ENCODE measurements at regions not wholly inside any gene's neighbourhood (a gene's known extent, or its start where the extent isn't known, plus 50 kb on each side); places are given as distances from the start of the nearest gene placed in this dataset.
"Not testable (repeated sequence)": the region's sequence is repeated elsewhere in the genome, so short reads cannot be mapped to it uniquely, and the experiment has no call there.

DNA sequence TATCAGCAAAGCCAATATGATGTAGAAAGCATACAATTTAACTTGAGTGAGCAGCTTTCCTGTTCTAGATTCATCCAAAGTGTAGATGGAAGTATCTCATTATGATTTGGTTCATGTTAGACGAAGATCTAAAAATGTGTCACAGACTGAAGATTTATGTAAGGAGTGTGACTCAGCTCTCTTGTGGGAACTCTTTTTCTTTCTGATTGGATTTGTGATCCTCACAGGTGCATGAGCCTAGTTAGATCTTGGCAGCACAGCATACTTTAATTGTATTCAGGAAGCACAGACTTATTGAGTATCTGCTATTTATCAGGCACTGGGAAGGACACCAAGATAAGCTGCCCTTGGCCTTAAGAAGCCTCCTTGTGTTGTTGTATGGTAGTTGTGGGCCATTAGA, 147.1 kb downstream of the C11orf91 start:
- no peak for DNase-seq

DNA sequence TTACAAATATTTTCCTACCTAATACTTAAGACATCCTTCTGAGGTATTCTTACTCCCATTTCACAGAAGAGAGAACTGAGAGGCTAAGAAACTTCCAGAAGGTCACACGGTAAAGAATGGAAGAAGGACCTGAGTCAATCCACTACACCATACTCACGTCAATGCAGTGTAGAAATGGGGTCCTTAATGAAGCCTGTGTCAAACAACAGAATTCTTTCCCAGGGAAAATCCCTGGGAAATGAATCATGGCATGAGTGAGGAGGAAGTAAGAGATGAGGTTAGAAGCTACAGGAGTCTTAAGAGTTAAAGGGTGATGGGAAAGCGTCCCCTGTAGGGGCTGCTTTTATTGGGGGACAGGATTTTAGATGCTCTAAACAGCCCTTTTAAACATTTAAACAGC, 147.9 kb downstream of the C11orf91 start:
- no peak for DNase-seq

DNA sequence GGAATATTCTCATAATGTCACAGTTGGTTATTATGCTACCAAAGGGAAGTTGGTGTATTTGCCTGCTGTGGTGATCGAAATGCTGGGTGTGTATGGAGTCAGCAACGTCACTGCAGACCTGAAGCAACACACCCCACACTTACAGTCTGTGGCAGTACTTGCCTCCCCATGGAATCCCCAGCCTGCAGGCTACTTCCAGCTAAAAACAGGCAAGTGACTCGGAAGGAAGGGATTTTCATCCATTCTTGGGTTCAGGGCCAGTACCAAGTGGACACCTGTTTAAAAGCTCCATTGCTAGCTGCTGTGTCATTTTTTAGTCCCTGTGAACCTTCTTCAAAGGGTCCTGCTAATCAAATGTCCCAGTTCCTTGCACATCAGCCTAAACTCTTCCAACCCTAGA, 149.6 kb downstream of the C11orf91 start:
- no peak for DNase-seq

DNA sequence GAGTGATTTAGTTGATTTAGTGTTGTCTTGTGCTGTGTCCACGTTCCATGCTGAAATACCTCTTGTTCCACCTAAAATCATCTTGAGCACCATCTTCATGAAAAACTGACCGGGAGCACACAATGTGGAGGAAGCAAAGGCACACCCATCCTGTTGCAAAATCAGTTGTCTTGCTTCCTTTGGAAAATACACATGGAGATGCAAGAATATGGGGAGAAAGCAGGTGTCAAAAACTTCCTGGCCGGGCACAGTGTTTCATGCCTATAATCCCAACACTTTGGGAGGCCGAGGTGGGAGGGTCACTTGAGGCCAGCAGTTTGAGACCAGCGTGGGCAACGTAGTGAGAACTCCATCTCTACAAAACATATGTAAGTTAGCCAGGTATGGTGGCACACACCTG, 151.1 kb downstream of the C11orf91 start:
- DNase-seq, result no peak

DNA sequence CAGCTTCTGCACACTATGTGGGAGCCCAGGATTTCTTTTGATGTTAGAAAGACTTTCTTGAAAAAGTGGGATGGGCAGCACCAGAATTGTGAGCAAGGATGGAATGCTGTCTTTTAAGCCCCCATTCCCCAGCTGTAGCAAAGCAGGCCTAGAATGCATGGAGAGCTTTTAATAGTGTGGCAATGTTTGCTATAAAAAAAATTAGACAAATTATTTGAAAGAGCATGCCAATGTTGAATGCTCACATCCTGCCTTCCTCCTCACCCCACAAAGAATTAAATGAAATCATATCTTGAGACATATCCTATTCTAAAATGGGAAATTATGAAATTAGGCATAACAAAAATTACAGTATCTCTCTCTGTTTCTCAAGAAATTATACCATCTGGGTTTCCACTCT, 154.7 kb downstream of the C11orf91 start:
- DNase-seq, result no peak

DNA sequence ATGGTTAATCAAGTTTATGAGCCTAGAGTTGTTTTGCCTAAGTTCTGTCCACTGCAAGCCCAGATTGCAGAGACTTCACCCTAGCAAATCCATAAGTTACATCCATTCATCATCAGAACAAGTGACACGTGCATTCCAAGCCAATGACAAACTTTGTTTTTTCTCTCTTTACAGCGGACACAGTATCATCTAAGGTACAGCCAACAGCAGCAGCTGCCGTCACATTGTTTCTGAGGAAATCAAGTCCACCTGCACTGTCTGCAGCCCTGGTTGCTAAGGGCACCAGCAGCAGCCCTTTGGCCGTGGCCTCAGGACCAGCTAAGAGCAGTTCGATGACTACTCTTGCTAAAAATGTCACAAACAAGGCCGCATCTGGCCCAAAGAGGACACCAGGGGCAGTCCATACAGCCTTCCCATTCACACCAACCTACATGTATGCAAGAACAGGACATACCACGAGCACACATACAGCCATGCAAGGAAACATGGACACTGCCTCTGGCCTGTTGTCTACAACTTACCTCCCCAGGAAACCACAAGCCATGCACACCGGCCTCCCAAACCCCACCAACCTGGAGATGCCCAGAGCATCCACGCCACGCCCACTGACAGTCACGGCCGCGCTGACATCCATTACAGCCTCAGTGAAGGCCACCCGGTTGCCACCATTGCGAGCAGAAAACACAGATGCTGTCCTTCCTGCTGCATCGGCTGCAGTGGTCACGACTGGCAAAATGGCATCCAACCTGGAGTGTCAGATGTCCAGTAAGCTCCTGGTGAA, 155.8 kb downstream of the C11orf91 start:
- no peak for DNase-seq

DNA sequence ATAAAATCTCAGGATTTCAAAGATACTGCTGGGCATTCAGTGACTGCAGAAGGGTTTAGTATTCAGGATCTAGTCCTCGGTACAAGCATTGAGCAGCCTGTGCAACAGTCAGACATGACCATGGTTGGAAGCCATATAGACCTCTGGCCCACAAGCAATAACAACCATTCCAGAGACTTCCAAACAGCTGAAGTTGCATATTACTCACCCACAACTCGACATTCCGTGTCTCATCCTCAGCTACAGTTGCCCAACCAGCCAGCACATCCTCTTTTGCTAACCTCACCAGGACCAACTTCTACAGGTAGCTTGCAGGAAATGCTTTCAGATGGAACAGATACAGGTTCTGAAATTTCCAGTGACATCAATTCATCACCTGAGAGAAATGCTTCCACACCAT, 156.8 kb downstream of the C11orf91 start:
- no peak for DNase-seq

DNA sequence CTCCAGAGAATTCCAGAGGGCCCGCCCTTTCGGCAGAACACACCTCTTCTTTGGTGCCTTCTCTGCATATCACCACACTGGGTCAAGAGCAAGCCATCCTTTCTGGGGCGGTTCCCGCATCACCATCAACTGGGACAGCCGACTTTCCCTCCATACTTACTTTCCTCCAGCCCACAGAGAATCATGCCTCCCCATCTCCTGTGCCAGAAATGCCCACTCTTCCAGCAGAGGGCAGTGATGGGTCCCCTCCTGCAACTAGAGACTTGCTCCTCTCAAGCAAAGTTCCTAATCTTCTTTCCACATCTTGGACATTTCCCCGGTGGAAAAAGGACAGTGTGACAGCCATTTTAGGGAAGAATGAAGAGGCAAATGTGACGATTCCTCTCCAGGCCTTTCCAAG, 157.7 kb downstream of the C11orf91 start:
- peak; percentile 57 for DNase-seq

DNA sequence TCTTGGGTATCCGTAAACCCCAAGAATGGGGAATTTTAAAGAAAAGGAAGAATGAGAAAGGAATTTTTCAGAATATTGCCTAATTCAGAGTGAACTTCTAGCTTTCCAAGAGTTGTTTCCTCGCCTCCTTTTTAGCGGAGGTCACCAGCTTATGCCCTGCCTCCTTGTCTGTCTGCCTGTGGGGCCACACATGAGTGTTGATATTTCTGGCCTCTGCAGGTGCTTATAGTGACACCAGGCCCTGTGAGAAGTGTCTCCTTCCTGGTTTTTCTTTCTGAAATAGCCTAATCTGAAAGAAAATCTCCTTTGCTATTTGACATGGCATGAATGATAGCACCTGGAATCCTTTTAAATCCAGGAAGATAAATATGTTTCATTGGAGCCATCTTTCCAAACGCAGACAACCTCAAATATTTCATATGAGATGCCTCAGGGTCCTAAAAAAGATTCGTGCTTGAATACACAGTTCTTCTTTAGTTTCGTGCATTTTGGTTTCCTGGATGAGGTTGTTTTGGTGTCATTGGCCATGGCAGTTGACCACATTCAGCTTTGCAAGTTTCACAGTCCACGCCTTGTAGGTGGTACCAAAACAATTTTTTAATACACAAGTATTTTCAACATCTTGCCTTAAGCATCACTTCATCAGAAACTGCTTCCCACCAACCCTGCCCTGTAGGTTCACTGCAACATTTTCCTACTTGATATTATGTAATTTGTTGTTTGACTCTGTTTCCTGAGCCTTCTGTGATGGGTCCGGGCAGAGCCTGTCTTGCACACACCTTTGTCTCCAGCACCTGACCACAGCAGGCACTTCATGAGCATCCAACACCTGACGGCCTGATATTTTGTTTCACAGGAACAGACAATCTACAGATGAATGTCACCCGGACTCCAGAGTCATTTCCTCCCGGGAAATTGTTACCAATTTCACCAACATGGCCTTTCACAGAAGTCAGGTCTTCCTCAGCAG, 159.4 kb downstream of the C11orf91 start:
- no peak for DNase-seq

DNA sequence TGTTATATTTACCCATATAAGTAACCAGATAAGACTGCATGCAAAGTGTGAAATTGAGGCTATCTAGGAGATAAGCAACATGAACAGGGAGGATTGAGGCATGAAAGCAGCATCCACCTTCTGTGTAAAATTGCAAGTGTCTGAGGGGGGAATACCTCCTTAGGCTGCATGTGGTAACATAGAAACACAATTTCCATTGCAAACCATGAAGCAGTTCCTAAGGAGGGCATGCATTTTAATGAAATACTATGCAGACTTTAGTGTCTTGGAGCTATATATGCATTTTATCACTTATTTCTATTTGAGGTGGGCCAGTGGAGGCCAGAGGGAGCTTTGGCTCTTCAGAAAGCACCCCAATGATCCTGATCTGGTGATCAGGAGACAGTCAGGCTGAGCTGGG, 160.2 kb downstream of the C11orf91 start:
- DNase-seq, result no peak

DNA sequence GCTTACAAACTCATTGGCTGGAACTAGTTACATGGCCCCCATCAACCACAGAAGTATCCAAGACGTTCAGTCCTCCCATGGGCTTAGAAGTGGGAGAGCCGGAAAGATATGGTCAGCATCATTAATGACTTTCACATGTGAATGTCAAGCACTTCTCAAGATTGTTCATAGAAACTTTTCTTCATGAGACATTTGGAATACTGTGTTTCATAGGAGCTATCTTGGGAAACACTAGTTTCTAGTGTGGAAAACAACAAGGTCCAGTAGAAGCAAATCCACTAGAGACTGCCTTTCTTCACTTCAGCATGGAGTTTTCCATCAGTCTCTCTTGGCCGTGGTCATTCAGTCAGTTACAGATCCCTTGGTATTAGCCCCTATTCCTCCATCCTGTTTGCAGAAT, 160.9 kb downstream of the C11orf91 start:
- DNase-seq, result no peak

DNA sequence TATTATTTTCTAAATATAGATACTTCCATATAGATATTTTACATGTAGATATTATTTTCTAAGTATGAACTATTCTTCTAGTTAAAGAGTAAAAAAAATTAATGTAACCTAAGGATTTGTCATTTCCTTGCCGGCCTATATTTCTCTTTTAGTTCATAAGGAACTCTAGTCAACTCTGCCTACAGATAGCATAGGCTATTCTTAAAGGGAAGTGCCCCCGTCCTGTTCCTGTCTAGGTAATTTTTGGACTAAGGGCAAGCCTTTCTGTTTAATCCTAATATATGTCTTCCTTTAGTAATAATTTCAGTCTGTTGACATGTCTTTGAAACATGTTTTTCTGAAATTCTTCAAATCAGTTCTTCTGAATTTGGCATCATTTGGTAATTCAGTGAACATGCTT, 161.9 kb downstream of the C11orf91 start:
- DNase-seq, result no peak

DNA sequence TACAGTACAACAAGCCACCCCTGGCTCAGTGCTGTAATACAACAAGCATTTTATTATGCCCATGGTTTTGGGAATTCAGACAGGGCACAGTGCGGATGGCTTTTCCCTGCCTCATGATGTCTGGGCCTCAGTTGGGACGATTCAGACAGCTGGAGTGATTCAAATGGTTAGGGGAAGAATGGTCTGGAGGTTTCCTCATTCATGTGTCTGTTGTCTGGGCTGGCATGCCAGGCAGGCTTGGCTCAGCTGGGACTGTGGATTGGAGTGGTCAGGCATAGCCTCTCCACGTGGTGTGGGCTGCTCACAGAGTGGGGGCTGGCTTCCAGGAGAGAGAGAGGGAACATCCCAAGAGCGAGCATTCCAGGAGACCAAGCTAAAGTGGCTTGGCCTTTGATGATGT, 164.4 kb downstream of the C11orf91 start:
- no peak for DNase-seq

DNA sequence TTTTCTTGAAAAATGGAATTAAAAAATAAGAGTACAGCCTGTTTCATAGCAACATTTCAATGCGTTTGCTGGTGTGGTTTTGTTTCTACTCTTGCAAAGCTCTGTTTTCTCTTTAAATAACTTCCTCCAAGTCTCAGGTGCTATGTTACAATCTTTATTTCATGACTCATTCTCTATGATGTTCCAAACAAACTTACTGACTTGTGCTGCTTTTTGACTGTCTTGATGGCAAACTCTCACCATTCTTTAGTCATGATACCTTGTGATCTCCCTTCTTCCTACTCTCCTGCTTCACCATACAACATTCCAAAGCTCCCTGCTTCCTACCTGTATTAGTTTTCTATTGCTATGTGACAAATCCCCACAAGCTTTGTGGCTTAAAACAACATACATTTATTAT, 166.1 kb downstream of the C11orf91 start:
- DNase-seq, result no peak

DNA sequence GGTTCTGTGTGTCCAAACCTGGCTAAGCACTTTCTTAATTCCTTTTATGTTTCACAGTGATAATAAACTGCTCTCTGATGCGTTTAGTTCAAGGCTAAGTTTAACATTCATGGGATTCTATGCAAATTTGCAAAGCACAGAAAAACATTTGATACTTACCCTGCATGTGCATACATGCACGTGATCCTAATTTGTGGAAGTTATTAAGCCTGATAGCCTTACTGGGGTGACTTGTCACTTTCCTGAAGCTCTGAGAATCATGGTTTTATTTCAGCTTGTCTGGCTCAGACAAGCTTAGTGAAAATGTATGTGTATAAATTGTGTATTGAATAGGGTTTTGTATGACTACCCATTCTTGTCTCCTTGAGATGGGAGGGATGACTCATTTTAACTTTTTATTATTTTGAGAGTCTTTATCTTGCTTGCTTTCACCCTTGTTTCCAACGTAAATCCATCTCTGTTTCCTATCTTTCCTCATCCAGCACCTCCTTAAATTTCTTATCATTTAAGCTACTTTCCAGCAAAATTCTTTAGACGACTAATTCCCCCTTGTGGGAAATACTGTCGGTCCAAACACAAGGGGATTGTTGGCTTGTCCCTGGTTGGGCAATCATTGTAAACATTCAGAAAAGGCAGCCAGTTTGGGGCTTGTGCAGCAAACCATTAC, 167.1 kb downstream of the C11orf91 start:
- no peak for DNase-seq

DNA sequence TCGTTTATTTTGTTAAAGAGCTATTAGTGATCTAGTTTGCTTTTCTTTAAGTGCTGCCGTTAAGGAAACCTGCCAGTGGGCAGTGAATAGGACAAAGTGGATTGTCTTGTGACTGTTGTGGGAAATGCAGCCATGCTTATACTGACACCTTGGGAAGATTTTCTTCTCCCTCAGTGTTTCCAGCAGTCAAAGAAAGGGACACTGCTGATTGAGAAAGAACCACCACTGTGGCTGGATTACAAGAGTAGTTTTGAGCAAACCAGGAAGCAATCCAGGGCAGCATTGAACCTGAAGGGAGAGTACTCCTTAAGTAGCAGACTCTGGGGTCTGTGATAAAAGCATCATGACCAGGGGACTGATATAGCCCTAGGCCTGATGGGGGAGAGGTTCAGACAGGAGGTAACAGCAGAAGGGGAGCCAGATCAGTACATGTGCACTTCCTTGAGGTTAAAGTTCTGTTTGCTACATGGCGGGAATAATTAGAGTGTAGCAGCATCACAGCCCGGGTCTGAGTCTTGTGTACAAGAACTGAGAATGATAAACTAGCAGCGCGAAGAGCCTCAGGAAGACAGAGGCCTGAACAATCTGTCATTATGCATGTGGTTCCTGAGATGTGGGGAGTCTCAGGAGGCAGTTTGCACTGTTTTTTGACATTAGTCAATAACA, 167.8 kb downstream of the C11orf91 start:
- DNase-seq, result no peak

DNA sequence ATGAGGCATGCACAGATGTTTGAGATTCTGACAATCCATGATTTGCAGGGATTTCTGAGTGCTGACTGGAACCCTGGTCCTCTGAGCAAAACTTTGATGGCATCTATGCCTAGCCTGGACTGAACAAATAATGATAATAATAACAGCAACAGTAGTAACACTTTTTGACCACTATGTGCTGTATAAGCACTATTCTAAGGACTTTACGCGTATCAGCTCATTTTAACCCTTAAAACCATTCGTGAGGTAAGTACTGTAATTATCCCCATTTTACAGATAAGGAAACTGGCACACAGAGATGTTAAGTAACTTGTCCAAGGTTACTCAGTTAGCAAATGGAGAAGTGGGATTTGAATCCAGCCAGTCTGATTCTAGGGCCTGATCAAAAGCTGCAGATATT, 168.4 kb downstream of the C11orf91 start:
- no peak for DNase-seq

DNA sequence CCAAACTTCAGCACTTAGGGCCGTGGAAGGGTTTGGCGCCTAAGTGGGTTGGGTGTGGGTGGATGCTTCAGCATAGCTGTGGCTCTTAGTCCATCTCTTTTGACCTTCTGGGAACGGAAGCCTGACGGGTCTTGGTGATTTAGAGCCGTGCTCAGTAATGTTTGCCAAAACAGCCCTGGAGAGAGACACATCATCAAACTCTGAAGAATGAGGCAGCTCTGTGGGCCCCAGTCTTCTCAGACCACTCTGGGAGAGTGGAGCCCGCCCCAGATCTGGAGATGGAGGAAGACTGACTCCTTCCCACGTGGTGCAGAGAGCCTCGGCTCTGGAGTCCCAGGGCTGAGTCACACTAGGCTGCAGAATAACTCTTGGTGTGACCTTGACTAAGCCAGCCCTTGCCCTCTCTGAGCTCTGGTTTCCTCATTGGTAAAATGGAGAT, 168.9 kb downstream of the C11orf91 start:
- no peak for DNase-seq

DNA sequence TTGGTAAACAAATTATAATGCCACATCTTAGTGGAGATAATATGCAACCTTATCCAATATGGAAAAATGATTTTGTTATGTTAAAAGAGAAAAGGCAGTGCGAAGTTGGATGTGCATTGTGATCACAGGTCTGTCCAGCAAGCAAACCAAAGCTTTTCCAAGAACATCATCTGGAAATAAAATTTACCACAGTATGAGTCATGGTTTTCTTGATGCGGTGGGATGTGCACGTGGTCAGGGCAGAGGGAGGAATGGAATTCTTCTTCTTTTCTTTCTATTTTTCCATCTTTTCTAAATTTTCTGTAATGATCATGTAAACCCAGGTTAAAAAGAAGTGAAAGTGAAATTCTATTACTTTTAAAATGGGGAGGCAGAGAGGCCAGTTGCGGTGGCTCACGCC, 169.8 kb downstream of the C11orf91 start:
- DNase-seq, result no peak

DNA sequence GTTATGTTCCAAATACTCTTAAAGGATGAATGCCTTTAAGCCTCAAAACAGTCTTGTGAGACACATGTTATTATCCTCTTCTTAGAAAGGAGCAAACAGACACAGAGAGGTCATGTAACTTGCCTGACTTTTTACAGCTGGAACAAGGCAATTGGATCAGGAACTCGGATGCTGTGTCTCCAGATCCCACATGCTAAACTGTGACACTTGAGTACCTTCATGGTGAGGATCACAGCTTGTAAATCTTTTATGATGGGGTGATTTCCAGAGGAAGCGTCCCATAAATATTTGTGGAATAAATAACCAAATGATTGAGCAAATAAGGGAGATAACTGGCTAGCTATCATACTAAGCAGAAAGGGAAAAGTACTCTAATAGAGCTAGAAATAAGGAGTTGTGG, 171.2 kb downstream of the C11orf91 start:
- no peak for DNase-seq

DNA sequence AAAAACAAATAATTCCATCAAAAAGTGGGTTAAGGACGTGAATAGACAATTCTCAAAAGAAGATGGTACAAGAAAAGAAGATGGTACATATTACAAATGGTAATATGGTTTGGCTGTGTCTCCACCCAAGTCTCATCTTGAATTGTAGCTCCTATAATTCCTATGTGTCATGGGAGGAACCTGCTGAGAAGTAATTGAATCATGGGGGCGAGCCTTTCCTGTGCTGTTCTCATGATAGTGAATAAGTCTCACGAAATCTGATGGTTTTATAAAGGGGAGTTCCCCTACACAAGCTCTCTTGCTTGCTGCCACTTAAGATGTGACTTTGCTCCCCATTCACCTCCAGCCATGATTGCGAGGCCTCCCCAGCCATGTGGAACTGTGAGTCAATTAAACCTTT, 172.9 kb downstream of the C11orf91 start:
- DNase-seq, result not testable (repeated sequence)

DNA sequence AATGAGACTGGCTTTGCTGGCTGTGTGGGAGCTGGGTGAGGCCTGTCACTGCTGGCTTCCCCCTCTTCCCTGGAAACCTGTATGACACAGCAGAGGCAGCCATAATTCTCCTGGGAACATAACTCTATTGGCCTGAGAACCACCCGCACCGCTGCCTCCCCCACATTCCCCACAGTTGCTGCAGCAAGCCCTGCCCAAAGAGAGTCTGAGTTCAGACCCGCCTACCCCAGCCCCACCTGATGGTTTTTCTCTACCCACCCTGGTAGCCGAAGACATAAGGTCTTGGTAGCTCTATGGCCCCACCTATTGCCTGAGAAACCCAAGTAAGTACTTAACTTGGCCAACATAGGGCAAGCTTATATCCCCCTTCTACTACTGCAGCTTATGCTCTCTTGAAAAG, 174.8 kb downstream of the C11orf91 start:
- no peak for DNase-seq

DNA sequence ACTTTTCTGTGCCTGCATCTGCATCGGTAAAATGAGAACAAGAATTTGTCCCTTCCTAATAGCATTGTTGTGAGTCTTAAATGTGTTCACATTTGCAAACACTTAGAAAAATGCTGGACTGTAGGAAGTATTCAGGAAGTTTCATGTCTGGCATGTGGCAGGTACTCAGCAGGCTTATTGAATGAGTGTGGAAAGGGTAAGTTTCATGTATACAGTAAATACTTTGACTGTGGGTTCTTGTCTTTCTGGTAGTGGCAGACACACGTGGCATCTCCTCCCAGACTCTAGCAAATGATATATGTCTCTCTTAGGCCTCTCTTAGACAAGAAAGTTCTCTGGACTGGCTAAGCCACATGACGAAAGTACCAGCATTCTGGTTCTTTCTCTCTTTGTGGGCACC, 179.2 kb downstream of the C11orf91 start:
- no peak for DNase-seq
